NCI-H187 treated with DMSO at 0.1 percent for 48 hours (cell line): ENCODE measurements at regions not wholly inside any gene's neighbourhood (a gene's known extent, or its start where the extent isn't known, plus 50 kb on each side); places are given as distances from the start of the nearest gene placed in this dataset.

Experiments used
- DNase-seq: peaks from one replicate; lab custom pipeline; 2025; lab: John Stamatoyannopoulos, UW

GRCh38 chr7:97623333-97623732, 108.6 kb upstream of the TAC1 start:
- no peak for DNase-seq

DNA sequence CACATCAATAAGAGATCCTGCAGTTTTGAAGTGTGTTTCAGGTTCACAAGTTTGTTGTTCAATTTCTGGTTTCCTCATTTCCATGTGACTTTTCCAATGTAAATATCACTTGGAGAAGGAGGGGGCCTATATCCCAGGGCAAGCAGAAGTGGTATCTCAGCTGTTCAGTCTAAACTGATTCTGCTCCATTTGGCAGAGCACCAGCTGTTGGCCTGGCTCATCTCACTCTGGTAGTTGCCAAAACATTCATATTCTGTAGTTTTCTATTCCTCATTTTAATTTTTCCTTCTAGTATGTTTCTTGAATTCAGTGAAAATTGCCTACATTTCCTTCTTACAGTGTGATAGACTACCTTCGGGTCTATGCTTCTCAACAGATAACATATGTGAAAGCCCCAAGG, 101.8 kb upstream of the TAC1 start:
- no peak for DNase-seq

DNA sequence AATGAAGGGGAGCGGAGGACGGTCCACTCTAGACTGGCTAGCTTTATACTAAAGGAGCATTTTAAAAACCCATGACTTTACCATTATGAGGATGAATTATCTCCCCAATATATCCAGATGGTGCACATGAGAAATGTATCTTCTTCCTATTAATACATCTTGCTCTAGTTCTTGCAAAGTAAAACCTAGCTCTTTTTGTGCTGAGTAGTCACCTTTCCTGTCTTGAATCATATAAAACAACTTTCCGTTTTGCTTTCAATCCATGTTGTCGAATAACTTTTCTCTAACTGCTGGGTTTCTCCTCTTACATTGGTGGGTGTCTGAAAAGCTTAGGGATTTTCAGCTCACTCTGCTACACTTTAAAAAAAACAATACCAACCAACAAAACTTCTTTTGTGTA, 96.3 kb upstream of the TAC1 start:
- no peak for DNase-seq

GRCh38 chr7:97639036-97639435, 92.8 kb upstream of the TAC1 start:
- DNase-seq: no peak

DNA sequence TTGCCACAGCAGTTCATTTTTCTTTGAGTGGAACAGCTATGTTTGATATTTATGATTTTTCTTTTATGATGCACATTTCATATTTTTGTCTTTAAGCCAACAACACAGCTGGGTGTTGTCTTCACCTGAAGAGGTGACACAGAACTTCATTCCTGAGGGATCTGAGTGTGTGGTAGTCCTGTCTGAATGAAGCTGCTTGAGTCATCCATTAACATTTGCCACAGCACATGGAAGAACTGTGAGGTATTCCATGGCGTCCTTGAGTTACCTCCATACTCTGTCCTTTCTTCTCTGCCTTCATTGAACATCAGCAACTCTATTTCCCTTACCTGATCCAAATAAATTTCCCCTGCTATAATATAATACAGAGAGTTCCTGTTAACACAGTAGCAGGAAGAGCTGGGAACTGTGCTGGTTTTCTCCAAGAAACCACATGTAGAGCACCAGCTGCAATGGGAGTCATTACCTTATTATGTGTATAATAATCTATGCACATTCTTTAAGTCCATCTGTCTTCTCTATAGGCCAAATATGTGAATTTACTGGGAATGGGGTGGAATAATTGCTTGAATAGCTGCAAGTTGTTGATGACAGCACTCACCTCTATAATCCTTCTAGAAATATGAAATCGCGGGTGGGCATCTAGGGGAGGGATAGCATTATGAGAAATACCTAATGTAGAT, 72.4 kb upstream of the TAC1 start:
- no peak for DNase-seq

- no peak for DNase-seq
Observed at GRCh38 chr7:97667359-97667758, 64.5 kb upstream of the TAC1 start.

- DNase-seq: no peak
Observed at GRCh38 chr7:97671571-97671970, 60.3 kb upstream of the TAC1 start.

GRCh38 chr7:97680622-97681021, 51.3 kb upstream of the TAC1 start:
- peak; percentile 6 for DNase-seq
